HepG2 (cell line): ENCODE measurements at regions not wholly inside any gene's neighbourhood (a gene's known extent, or its start where the extent isn't known, plus 50 kb on each side); places are given as distances from the start of the nearest gene placed in this dataset.

Experiments
- ATAC-seq: fragments of 200-7000 bp; cut with Tn5 transposase; 3 replicates; pipeline ENCODE4 v1.9.1; 2020; ENCODE audit warnings: mild to moderate bottlenecking, moderate library complexity
- BruUV-seq: library from RNA; stranded (reverse); fragments of 400-500 nt; replicated peaks from 2 replicates; lab custom pipeline; 2021; lab: Mats Ljungman, UMichigan
- CTCF ChIA-PET: fragments of 300-600 bp; formaldehyde crosslinking; extraction: SDS; loops from one replicate; lab custom pipeline; 2021; ENCODE audit warnings: low total read pairs, inconsistent platforms, low intra/inter-chr PET ratio; lab: Yijun Ruan, JAX
- POLR2A ChIA-PET: fragments of 350-600 bp; sonication (Branson Sonifier 250); formaldehyde crosslinking; loops from one replicate; lab custom pipeline; 2020; ENCODE audit warnings: antibody characterized with exemption, inconsistent platforms; lab: Yijun Ruan, JAX
- DNase-seq: peaks from one replicate; pipeline ENCODE4 v3.0.0-alpha.2; 2015; ENCODE audit warnings: low spot score
- FAIRE-seq: peaks from 3 replicates; lab custom pipeline; 2011; peaks lifted over from hg19 to GRCh38; lab: Jason Lieb, UNC
- H2AFZ ChIP-seq: one replicate; pipeline ENCODE4 v1.6.1; 2011; ENCODE audit warnings: low read length, inconsistent platforms
- H3K27ac ChIP-seq: fragments of 300-600 bp; 3 replicates; pipeline ENCODE4 v1.8.0; 2011; ENCODE audit warnings: mixed run types, mild to moderate bottlenecking, mixed read lengths, low read length, inconsistent platforms; ENCODE audit not compliant: insufficient read depth; ENCODE audit errors: extremely low read length
- H3K27me3 ChIP-seq, 2 experiments: fragments of 200-600 bp in 1 of 2; 2 replicates in 1 of 2; 3 replicates in 1 of 2; pipeline versions ENCODE4 v1.6.0 to v1.8.0; 2011; ENCODE audit warnings: low read length in 2 of 2, mild to moderate bottlenecking in 2 of 2, moderate library complexity in 2 of 2, inconsistent platforms in 1 of 2; ENCODE audit not compliant: insufficient read depth in 2 of 2, control insufficient read depth in 1 of 2
- H3K36me3 ChIP-seq, 2 experiments: fragments of 200-600 bp in 1 of 2; replicated peaks in 1 of 2; 2 replicates in 1 of 2; 3 replicates in 1 of 2; pipeline versions ENCODE4 v1.5.1 to v1.8.0; 2011; ENCODE audit warnings: low read length in 2 of 2, inconsistent platforms in 1 of 2; ENCODE audit not compliant: insufficient read depth in 2 of 2, control insufficient read depth in 1 of 2
- H3K4me1 ChIP-seq: 2 replicates; pipeline ENCODE4 v1.5.1; 2012; ENCODE audit warnings: low read length, inconsistent platforms; ENCODE audit not compliant: insufficient read depth
- H3K4me2 ChIP-seq: 2 replicates; pipeline ENCODE4 v1.6.0; 2011; ENCODE audit warnings: low read depth, low read length, inconsistent platforms
- H3K4me3 ChIP-seq, 3 experiments: fragments of 200-600 bp in 1 of 3; sonication (generic), shearing (Covaris generic) in 1 of 3; replicated peaks in 1 of 3; 2 replicates each; pipeline ENCODE4 v1.5.1; 2011 to 2016; ENCODE audit warnings: low read length in 3 of 3, inconsistent platforms in 2 of 3, low read depth in 2 of 3, mild to moderate bottlenecking in 2 of 3, control low read depth in 1 of 3, mixed read lengths in 1 of 3; ENCODE audit not compliant: insufficient read depth in 1 of 3
- H3K79me2 ChIP-seq: one replicate; pipeline ENCODE4 v1.6.1; 2011; ENCODE audit warnings: low read length, inconsistent platforms; ENCODE audit not compliant: insufficient read depth
- H3K9ac ChIP-seq: 2 replicates; pipeline ENCODE4 v1.6.0; 2011; ENCODE audit warnings: mild to moderate bottlenecking, low read depth, low read length, inconsistent platforms; ENCODE audit not compliant: insufficient read depth
- H3K9me3 ChIP-seq: 2 replicates; pipeline ENCODE4 v1.5.1; 2012; ENCODE audit warnings: mild to moderate bottlenecking, low read length
- H4K20me1 ChIP-seq: 2 replicates; pipeline ENCODE4 v1.6.0; 2011; ENCODE audit warnings: inconsistent platforms, mild to moderate bottlenecking, low read length, moderate library complexity; ENCODE audit not compliant: insufficient read depth
- ARID5B ChIP-seq: IDR thresholded peaks from 2 replicates; pipeline ENCODE4 v1.4.0; 2020; ENCODE audit warnings: mild to moderate bottlenecking, missing genetic modification reagents
- FOXA1 ChIP-seq, 2 experiments: fragments of 450-650 bp in 1 of 2; sonication (generic) in 1 of 2; formaldehyde crosslinking in 1 of 2; IDR thresholded peaks; 2 replicates each; pipeline versions ENCODE4 v1.4.0 to v1.6.1; 2016 to 2020; ENCODE audit warnings: missing genetic modification reagents in 1 of 2
- FOXJ3 ChIP-seq: sonication (generic); formaldehyde crosslinking; IDR thresholded peaks from 2 replicates; pipeline ENCODE4 v1.4.0; 2020; ENCODE audit warnings: missing genetic modification reagents, mild to moderate bottlenecking, borderline replicate concordance
- PCBP1 ChIP-seq: fragments of 200-400 bp; formaldehyde crosslinking; IDR thresholded peaks from 2 replicates; pipeline ENCODE4 v1.6.1; 2017; ENCODE audit warnings: mild to moderate bottlenecking, low read depth, low read length, borderline replicate concordance
- PLRG1 ChIP-seq: fragments of 450-650 bp; conservative IDR thresholded peaks from 2 replicates; pipeline ENCODE4 v1.6.1; 2016
- POGK ChIP-seq: sonication (generic); formaldehyde crosslinking; conservative IDR thresholded peaks from 2 replicates; pipeline ENCODE4 v1.8.0; 2022; ENCODE audit warnings: mild to moderate bottlenecking, moderate library complexity, missing genetic modification reagents
- SIN3A ChIP-seq: IDR thresholded peaks from 2 replicates; pipeline ENCODE4 v1.6.1; 2011; ENCODE audit warnings: low read depth, mild to moderate bottlenecking, control low read depth, low read length, borderline replicate concordance
- SP1 ChIP-seq, 2 experiments: fragments of 450-650 bp in 1 of 2; sonication (generic) in 1 of 2; formaldehyde crosslinking in 1 of 2; IDR thresholded peaks; 2 replicates each; pipeline versions ENCODE4 v1.4.0 to v1.6.1; 2016 to 2020; ENCODE audit warnings: missing genetic modification reagents in 1 of 2
- ZNF20 ChIP-seq: sonication (generic); formaldehyde crosslinking; IDR thresholded peaks from 2 replicates; pipeline ENCODE4 v1.4.0; 2020; ENCODE audit warnings: mild to moderate bottlenecking, moderate library complexity, missing genetic modification reagents
- ZNF282 ChIP-seq: fragments of 450-650 bp; IDR thresholded peaks from 2 replicates; pipeline ENCODE4 v1.6.1; 2018; ENCODE audit not compliant: partially characterized antibody
- ZNF672 ChIP-seq: sonication (generic); formaldehyde crosslinking; IDR thresholded peaks from 2 replicates; pipeline ENCODE4 v1.8.1; 2022; ENCODE audit warnings: missing genetic modification reagents
- ZNF737 ChIP-seq: sonication (generic); formaldehyde crosslinking; IDR thresholded peaks from 2 replicates; pipeline ENCODE4 v1.5.0; 2020; ENCODE audit warnings: missing genetic modification reagents, mild to moderate bottlenecking, borderline replicate concordance
- ZZZ3 ChIP-seq: sonication (generic); formaldehyde crosslinking; IDR thresholded peaks from 2 replicates; pipeline ENCODE4 v1.4.0; 2020; ENCODE audit warnings: missing genetic modification reagents, mild to moderate bottlenecking, borderline replicate concordance
- WGBS: methylation state at CpG from one replicate; pipeline ENCODE4 v1.1.6; 2017; ENCODE audit warnings: low lambda C conversion rate; 5-methylcytosine and 5-hydroxymethylcytosine counted together
- in situ Hi-C: cut with HindIII; loops from 2 replicates; pipeline ENCODE4 v1.10.0; 2017; ENCODE audit warnings: low pct_unique_long_range_greater_than_20kb; ENCODE audit not compliant: extremely low pct_ligation_motif_present
- intact Hi-C: fragments of 100-400 bp; cut with micrococcal nuclease; formaldehyde crosslinking; loops from one replicate; pipeline ENCODE4 v1.10.0; 2022; ENCODE audit not compliant: unreplicated experiment

- H3K27ac ChIP-seq = no peak overlapping the region
- 1% methylated on average over 2 of the region's 2 CpGs for WGBS
- ChIA-PET CTCF (no interaction called here), POLR2A (no interaction called here)
- no peaks in the 10 kb centered on the region for H4K20me1 ChIP-seq
- no TSS peak for BruUV-seq
- intact Hi-C loops = no loop called here
- no peak for TF ChIP-seq ARID5B (CRISPR knock-in tag)
- no peak for TF ChIP-seq PLRG1
- TF ChIP-seq ZNF737 (CRISPR knock-in tag) = no peak
- TF ChIP-seq PCBP1 = no peak
- TF ChIP-seq POGK (CRISPR knock-in tag) = no peak
- no peak for TF ChIP-seq SP1 (IDR thresholded peaks at IDR 0.05)
- no peak for TF ChIP-seq SP1 (CRISPR knock-in tag; IDR thresholded peaks at IDR 0.05)
- no peak for TF ChIP-seq ZZZ3
- TF ChIP-seq FOXJ3 = no peak
- TF ChIP-seq FOXA1 (IDR thresholded peaks at IDR 0.05) = no peak
- no peak for TF ChIP-seq FOXA1 (CRISPR knock-in tag; IDR thresholded peaks at IDR 0.05)
- TF ChIP-seq ZNF672 (CRISPR knock-in tag) = no peak
- TF ChIP-seq ZNF20 (CRISPR knock-in tag) = no peak
- no peak for TF ChIP-seq ZNF282
- no peak for TF ChIP-seq SIN3A
- in situ Hi-C loops = no loop called here
- DNase-seq (no peak), ATAC-seq (no peak), FAIRE-seq (no peak)
- H3K4me2 ChIP-seq = no peak overlapping the region
- H2AFZ ChIP-seq = no peak overlapping the region
- H3K36me3 ChIP-seq = no peaks in the 10 kb centered on the region
- H3K79me2 ChIP-seq = no peaks in the 10 kb centered on the region
- no peak overlapping the region for H3K9ac ChIP-seq
- H3K9me3 ChIP-seq = peaks cover 1% of the 10 kb centered on the region; the same call in 1 of the 2 replicates
- no peaks in the 10 kb centered on the region for H3K27me3 ChIP-seq
- no peaks in the 10 kb centered on the region for H3K4me1 ChIP-seq
- H3K4me3 ChIP-seq = no peak overlapping the region
These were observed 336.4 kb upstream of the FMN2 start for GRCh38 chr1:239755107-239755912.
